Endothelial cell of umbilical vein (primary cell): ENCODE measurements at regions not wholly inside any gene's neighbourhood (a gene's known extent, or its start where the extent isn't known, plus 50 kb on each side); places are given as distances from the start of the nearest gene placed in this dataset.

ENCODE experiments used
- BruUV-seq: library from RNA; stranded (reverse); fragments of 400-500 nt; replicated peaks from 2 replicates; lab custom pipeline; 2021; lab: Mats Ljungman, UMichigan
- CTCF ChIA-PET: fragments of 300-600, 350-600 bp; sonication (Branson Sonifier 250); formaldehyde crosslinking; loops from one replicate; lab custom pipeline; 2021; ENCODE audit warnings: antibody characterized with exemption, inconsistent platforms; lab: Charles Lee
- POLR2A ChIA-PET: fragments of 300-600, 350-600 bp; sonication (Branson Sonifier 250); formaldehyde crosslinking; loops from one replicate; lab custom pipeline; 2021; ENCODE audit warnings: antibody characterized with exemption, inconsistent platforms; lab: Charles Lee
- DNase-seq: peaks from one replicate; pipeline ENCODE4 v3.0.0-alpha.2; 2011; ENCODE audit warnings: low read depth, low spot score
- FAIRE-seq: peaks from 2 replicates; lab custom pipeline; 2011; peaks lifted over from hg19 to GRCh38; lab: Jason Lieb, UNC
- H2AFZ ChIP-seq: 2 replicates; pipeline ENCODE4 v1.6.0; 2012; ENCODE audit warnings: low read depth, low read length, control low read depth, inconsistent platforms
- H3K27ac ChIP-seq: 2 replicates; pipeline ENCODE4 v1.5.1; 2011; ENCODE audit warnings: low read depth, mild to moderate bottlenecking, control low read depth, low read length, moderate library complexity; ENCODE audit not compliant: insufficient read depth
- H3K27me3 ChIP-seq, 2 experiments: 2 replicates each; pipeline versions ENCODE4 v1.6.0 to v1.6.1; 2011; ENCODE audit warnings: low read length in 2 of 2, mixed read lengths in 1 of 2; ENCODE audit not compliant: control insufficient read depth in 2 of 2, insufficient read depth in 2 of 2
- H3K36me3 ChIP-seq, 2 experiments: 2 replicates in 1 of 2; 3 replicates in 1 of 2; pipeline ENCODE4 v1.5.1; 2011; ENCODE audit warnings: low read length in 2 of 2, mild to moderate bottlenecking in 1 of 2, moderate library complexity in 1 of 2; ENCODE audit not compliant: control insufficient read depth in 2 of 2, insufficient read depth in 2 of 2; ENCODE audit errors: extremely low read depth in 1 of 2
- H3K4me1 ChIP-seq: 3 replicates; pipeline ENCODE4 v1.5.1; 2011; ENCODE audit warnings: mild to moderate bottlenecking, low read length; ENCODE audit not compliant: control insufficient read depth, insufficient read depth; ENCODE audit errors: extremely low read depth
- H3K4me2 ChIP-seq: 2 replicates; pipeline ENCODE4 v1.6.1; 2011; ENCODE audit warnings: low read length, control low read depth, mixed read lengths; ENCODE audit not compliant: insufficient read depth
- H3K4me3 ChIP-seq, 3 experiments: fragments of 200-600 bp in 1 of 3; sonication (generic), shearing (Covaris generic) in 1 of 3; replicated peaks in 1 of 3; 2 replicates each; pipeline ENCODE4 v1.5.1; 2011 to 2016; ENCODE audit warnings: control low read depth in 3 of 3, low read length in 3 of 3, mild to moderate bottlenecking in 2 of 3, inconsistent platforms in 1 of 3, low read depth in 1 of 3, moderate library complexity in 1 of 3; ENCODE audit not compliant: insufficient read depth in 1 of 3
- H3K79me2 ChIP-seq: 2 replicates; pipeline ENCODE4 v1.6.0; 2012; ENCODE audit warnings: low read length, inconsistent platforms; ENCODE audit not compliant: control insufficient read depth, insufficient read depth
- H3K9ac ChIP-seq: replicated peaks from 2 replicates; pipeline ENCODE3; 2011; ENCODE audit warnings: low read length, control low read depth; ENCODE audit not compliant: insufficient read depth; ENCODE audit errors: extremely low read depth
- H3K9me1 ChIP-seq: replicated peaks from 3 replicates; pipeline ENCODE4 v1.6.0; 2011; ENCODE audit warnings: mild to moderate bottlenecking, low read length; ENCODE audit not compliant: control insufficient read depth, insufficient read depth; ENCODE audit errors: extremely low read depth
- H3K9me3 ChIP-seq: replicated peaks from 2 replicates; pipeline ENCODE4 v1.5.1; 2012; ENCODE audit warnings: low read length, inconsistent platforms; ENCODE audit not compliant: control insufficient read depth, insufficient read depth
- H4K20me1 ChIP-seq: replicated peaks from 2 replicates; pipeline ENCODE3; 2011; ENCODE audit warnings: mild to moderate bottlenecking, low read length; ENCODE audit not compliant: control insufficient read depth, insufficient read depth; ENCODE audit errors: extremely low read depth
- EZH2 ChIP-seq: IDR thresholded peaks from 2 replicates; pipeline ENCODE4 v1.6.1; 2012; ENCODE audit warnings: borderline replicate concordance, low read depth, mild to moderate bottlenecking, moderate library complexity, low read length, inconsistent platforms; ENCODE audit not compliant: severe bottlenecking
- FOS ChIP-seq: IDR thresholded peaks from 2 replicates; pipeline ENCODE4 v1.6.1; 2011; ENCODE audit warnings: mild to moderate bottlenecking, low read length, moderate library complexity, borderline replicate concordance; ENCODE audit not compliant: insufficient read depth
- GATA2 ChIP-seq: IDR thresholded peaks from 2 replicates; pipeline ENCODE4 v1.7.0; 2011; ENCODE audit warnings: low read depth, mild to moderate bottlenecking, moderate library complexity, mixed read lengths, low read length; ENCODE audit not compliant: insufficient read length, insufficient read depth
- JUN ChIP-seq: IDR thresholded peaks from 2 replicates; pipeline ENCODE4 v1.6.1; 2011; ENCODE audit warnings: borderline replicate concordance, low read depth; ENCODE audit not compliant: insufficient read length, insufficient read depth
- MAX ChIP-seq: IDR thresholded peaks from 2 replicates; pipeline ENCODE4 v1.6.1; 2011; ENCODE audit not compliant: insufficient read depth, insufficient read length
- MYC ChIP-seq: IDR thresholded peaks from one replicate; pipeline ENCODE4 v1.6.1; 2011; ENCODE audit warnings: mild to moderate bottlenecking, low read depth, low read length
- POLR2A ChIP-seq: IDR thresholded peaks from 2 replicates; pipeline ENCODE4 v1.6.1; 2012; ENCODE audit warnings: low read depth, mild to moderate bottlenecking, control low read depth, low read length
- POLR2AphosphoS5 ChIP-seq: IDR thresholded peaks from 2 replicates; pipeline ENCODE4 v1.6.1; 2012; ENCODE audit warnings: low read depth, mild to moderate bottlenecking, control low read depth, low read length, moderate library complexity; ENCODE audit not compliant: insufficient read depth
- dilution Hi-C: fragments of 300-500 bp; cut with MboI; formaldehyde crosslinking; loops from one replicate; pipeline ENCODE4 v1.15.0; 2019; ENCODE audit warnings: low sequenced_read_pairs; ENCODE audit not compliant: extremely low pct_ligation_motif_present
- intact Hi-C: fragments of 100-400 bp; cut with micrococcal nuclease; formaldehyde crosslinking; loops from one replicate; pipeline ENCODE4 v1.10.0; 2022
- TF ChIP-seq, protein P1 (sequence below), 2 donors: IDR thresholded peaks; 1 replicate in 1 of 2; 2 replicates in 1 of 2; pipeline ENCODE4 v1.5.1; 2011; ENCODE audit warnings: low read length in 2 of 2, mild to moderate bottlenecking in 2 of 2, moderate library complexity in 2 of 2, control low read depth in 1 of 2, inconsistent platforms in 1 of 2, low read depth in 1 of 2; ENCODE audit not compliant: insufficient read depth in 1 of 2; ENCODE audit errors: extremely low read depth in 1 of 2

DNA sequence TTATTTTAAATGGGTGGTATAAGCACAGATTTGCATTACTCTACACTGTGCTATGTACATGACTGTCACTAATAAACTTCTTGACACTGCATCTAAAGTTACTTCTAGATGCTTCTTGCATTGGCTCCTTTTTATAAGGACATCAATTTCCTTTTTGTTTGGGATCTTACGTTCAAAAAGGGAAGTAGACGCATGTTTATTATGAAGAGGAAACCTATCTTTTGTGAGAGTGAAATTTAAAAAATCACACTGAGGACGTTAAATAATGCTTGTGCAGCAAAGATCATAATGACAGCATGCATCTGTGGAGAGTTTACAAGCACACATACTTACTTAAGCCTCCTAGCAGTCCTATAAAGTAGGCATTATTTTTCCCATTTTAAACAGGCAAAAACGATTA, 479.5 kb downstream of the CD83 start:
- ChIA-PET CTCF (no interaction called here), POLR2A (no interaction called here)
- intact Hi-C loops = no loop called here
- Histone ChIP-seq H3K79me2 (no peaks in the 10 kb centered on the region), H3K9me3 (peaks cover 4% of the 10 kb centered on the region), H4K20me1 (no peaks in the 10 kb centered on the region), H3K4me2 (no peak overlapping the region), H3K27ac (no peak overlapping the region), H3K4me3 (no peak overlapping the region), H3K36me3 (no peaks in the 10 kb centered on the region), H2AFZ (no peak overlapping the region), H3K27me3 (no peaks in the 10 kb centered on the region), H3K9me1 (no peaks in the 10 kb centered on the region), H3K9ac (no peak overlapping the region), H3K4me1 (no peaks in the 10 kb centered on the region)
- FAIRE-seq = no peak
- no peak for TF ChIP-seq GATA2
- TF ChIP-seq JUN = no peak
- no peak for TF ChIP-seq EZH2
- TF ChIP-seq, protein P1, sequence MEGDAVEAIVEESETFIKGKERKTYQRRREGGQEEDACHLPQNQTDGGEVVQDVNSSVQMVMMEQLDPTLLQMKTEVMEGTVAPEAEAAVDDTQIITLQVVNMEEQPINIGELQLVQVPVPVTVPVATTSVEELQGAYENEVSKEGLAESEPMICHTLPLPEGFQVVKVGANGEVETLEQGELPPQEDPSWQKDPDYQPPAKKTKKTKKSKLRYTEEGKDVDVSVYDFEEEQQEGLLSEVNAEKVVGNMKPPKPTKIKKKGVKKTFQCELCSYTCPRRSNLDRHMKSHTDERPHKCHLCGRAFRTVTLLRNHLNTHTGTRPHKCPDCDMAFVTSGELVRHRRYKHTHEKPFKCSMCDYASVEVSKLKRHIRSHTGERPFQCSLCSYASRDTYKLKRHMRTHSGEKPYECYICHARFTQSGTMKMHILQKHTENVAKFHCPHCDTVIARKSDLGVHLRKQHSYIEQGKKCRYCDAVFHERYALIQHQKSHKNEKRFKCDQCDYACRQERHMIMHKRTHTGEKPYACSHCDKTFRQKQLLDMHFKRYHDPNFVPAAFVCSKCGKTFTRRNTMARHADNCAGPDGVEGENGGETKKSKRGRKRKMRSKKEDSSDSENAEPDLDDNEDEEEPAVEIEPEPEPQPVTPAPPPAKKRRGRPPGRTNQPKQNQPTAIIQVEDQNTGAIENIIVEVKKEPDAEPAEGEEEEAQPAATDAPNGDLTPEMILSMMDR (IDR thresholded peaks at IDR 0.05; ENCODE audit: extremely low read depth in 1 of 2, insufficient read depth in 1 of 2, low read depth in 1 of 2, low read length in 2 of 2) = no peak
- TF ChIP-seq MAX = no peak
- no peak for TF ChIP-seq POLR2AphosphoS5
- no peak for TF ChIP-seq MYC
- TF ChIP-seq POLR2A = no peak
- no peak for TF ChIP-seq FOS
- DNase-seq = no peak
- dilution Hi-C loops = no loop called here
- no TSS peak for BruUV-seq
